ENCODE measurements at regions not wholly inside any gene's neighbourhood (a gene's known extent, or its start where the extent isn't known, plus 50 kb on each side); places are given as distances from the start of the nearest gene placed in this dataset.
"Not testable (repeated sequence)": the region's sequence is repeated elsewhere in the genome, so short reads cannot be mapped to it uniquely, and the experiment has no call there.

- DNase-seq (ENCODE audit: low read depth, low spot score): no peak
Observed at GRCh38 chr21:38112219-38112789, 144.5 kb upstream of the KCNJ15 start.

- no peak for DNase-seq (ENCODE audit: low read depth, low spot score)
Observed at GRCh38 chr21:38114717-38115333, 142.0 kb upstream of the KCNJ15 start.

- no peak for DNase-seq (ENCODE audit: low read depth, low spot score)
Observed at GRCh38 chr21:38115870-38116269, 140.9 kb upstream of the KCNJ15 start.

GRCh38 chr21:38119793-38120192 lies 137.0 kb upstream of the KCNJ15 start:
- no peak for DNase-seq (ENCODE audit: low read depth, low spot score)

GRCh38 chr21:38120679-38120983 lies 136.2 kb upstream of the KCNJ15 start:
- DNase-seq (ENCODE audit: low read depth, low spot score): not testable (repeated sequence)

GRCh38 chr21:38120984-38121855 lies 135.6 kb upstream of the KCNJ15 start:
- no peak for DNase-seq (ENCODE audit: low read depth, low spot score)

- DNase-seq (ENCODE audit: low read depth, low spot score): no peak
Observed at GRCh38 chr21:38121888-38122720, 134.7 kb upstream of the KCNJ15 start.

- no peak for DNase-seq (ENCODE audit: low read depth, low spot score)
Observed at GRCh38 chr21:38123626-38124025, 133.2 kb upstream of the KCNJ15 start.

GRCh38 chr21:38126666-38127303 lies 130.0 kb upstream of the KCNJ15 start:
- DNase-seq (ENCODE audit: low read depth, low spot score): no peak

- DNase-seq (ENCODE audit: low read depth, low spot score): no peak
Observed at GRCh38 chr21:38129711-38130110, 127.1 kb upstream of the KCNJ15 start.

- no peak for DNase-seq (ENCODE audit: low read depth, low spot score)
Observed at GRCh38 chr21:38133240-38133639, 123.6 kb upstream of the KCNJ15 start.

GRCh38 chr21:38134084-38134873 lies 122.5 kb upstream of the KCNJ15 start:
- no peak for DNase-seq (ENCODE audit: low read depth, low spot score)

GRCh38 chr21:38136201-38136600 lies 120.6 kb upstream of the KCNJ15 start:
- DNase-seq (ENCODE audit: low read depth, low spot score): no peak

GRCh38 chr21:38139380-38140168 lies 117.2 kb upstream of the KCNJ15 start:
- DNase-seq (ENCODE audit: low read depth, low spot score): no peak

GRCh38 chr21:38140207-38140903 lies 116.4 kb upstream of the KCNJ15 start:
- no peak for DNase-seq (ENCODE audit: low read depth, low spot score)

GRCh38 chr21:38142224-38142623 lies 114.6 kb upstream of the KCNJ15 start:
- no peak for DNase-seq (ENCODE audit: low read depth, low spot score)

GRCh38 chr21:38144193-38144592 lies 112.6 kb upstream of the KCNJ15 start:
- no peak for DNase-seq (ENCODE audit: low read depth, low spot score)

- DNase-seq (ENCODE audit: low read depth, low spot score): no peak
Observed at GRCh38 chr21:38145104-38145503, 111.7 kb upstream of the KCNJ15 start.

GRCh38 chr21:38147391-38147790 lies 109.4 kb upstream of the KCNJ15 start:
- DNase-seq (ENCODE audit: low read depth, low spot score): no peak
